ENCODE measurements at regions not wholly inside any gene's neighbourhood (a gene's known extent, or its start where the extent isn't known, plus 50 kb on each side); places are given as distances from the start of the nearest gene placed in this dataset.

DNA sequence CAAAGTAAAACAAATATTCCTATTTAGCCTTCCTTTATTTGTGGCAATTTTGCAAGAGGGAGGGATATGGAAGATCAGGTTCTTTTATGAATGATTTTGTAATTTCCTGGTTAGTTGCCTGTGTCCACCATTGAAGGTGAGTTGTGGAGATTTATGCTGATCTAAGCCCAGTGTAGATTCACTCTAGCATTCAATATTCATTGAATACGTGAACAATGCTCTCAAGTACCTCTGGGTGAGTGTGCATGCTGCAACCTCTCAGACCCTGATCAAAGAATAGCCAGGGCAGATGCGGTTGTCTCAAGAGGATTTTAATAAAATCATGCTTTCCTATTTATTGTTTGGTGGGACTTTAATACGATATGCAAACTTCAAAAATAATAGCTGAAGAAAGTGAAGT lies 628.4 kb downstream of the SPRY1 start:
- TF ChIP-seq POLR2A (IDR thresholded peaks at IDR 0.05; ENCODE audit: low read length): no peak
- no peak for TF ChIP-seq GATA1 (IDR thresholded peaks at IDR 0.05; ENCODE audit: low read depth, low read length)

Data from erythroblast (primary cell).